Posterior vena cava (tissue), 2 donors: ENCODE measurements at regions not wholly inside any gene's neighbourhood (a gene's known extent, or its start where the extent isn't known, plus 50 kb on each side); places are given as distances from the start of the nearest gene placed in this dataset.
"Not testable (repeated sequence)": the region's sequence is repeated elsewhere in the genome, so short reads cannot be mapped to it uniquely, and the experiment has no call there.

Experiments used
- DNase-seq: peaks from one replicate; pipeline ENCODE4 v3.0.0-alpha.2; 2020; ENCODE audit warnings: low spot score
- intact Hi-C, 2 donors: fragments of 100-400 bp; cut with DNase I; formaldehyde crosslinking; loops; one replicate each; pipeline versions ENCODE4 v1.14.1 to v1.14.2; 2022 to 2023
- donor health status: DM: yes; HTN: yes; CAD: no.
- donor health status: DM: yes; HTN: yes; CAD: no.

- intact Hi-C loops = no loop called here
- DNase-seq = no peak
Observed at GRCh38 chr4:137800861-137801260, 268.6 kb upstream of the PCDH18 start.

GRCh38 chr4:137794764-137795254 lies 262.5 kb upstream of the PCDH18 start:
- intact Hi-C loops = loop anchor here in 1 of 2 donors (10.0 kb wide), 1 partner anchor 1370 kb away; no protein-coding TSS in a partner anchor
- DNase-seq = no peak

DNA sequence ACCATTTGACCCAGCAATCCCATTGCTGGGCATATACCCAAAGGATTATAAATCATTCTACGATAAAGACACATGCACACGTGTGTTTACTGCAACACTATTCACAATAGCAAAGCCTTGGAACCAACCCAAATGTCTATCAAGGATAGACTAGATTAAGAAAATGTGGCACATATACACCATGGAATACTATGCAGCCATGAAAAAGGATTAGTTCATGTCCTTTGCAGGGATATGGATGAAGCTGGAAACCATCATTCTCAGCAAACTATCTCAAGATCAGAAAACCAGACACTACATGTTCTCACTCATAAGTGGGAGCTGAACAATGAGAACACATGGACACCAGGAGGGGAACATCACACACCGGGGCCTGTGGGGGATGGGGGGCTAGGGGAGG lies 257.0 kb upstream of the PCDH18 start:
- DNase-seq, intact Hi-C loops: not testable (repeated sequence)

DNA sequence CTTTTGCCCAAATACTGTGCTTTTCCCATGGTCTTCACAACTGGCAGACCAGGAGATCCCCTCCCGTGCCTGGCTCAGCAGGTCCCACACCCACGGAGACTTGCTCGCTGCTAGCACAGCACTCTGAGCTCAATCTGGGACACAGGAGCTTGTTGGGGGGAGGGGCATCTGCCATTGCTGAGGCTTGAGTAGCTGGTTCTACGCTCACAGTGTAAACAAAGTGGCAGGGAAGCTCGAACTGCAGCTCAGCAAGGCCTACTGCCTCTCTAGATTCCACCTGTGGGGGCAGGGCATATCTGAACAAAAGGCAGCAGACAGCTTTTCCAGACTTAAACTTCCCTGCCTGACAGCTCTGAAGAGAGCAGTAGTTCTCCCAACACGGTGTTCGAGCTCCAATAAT lies 251.6 kb upstream of the PCDH18 start:
- intact Hi-C loops, DNase-seq: not testable (repeated sequence)

GRCh38 chr4:137775701-137776100 lies 243.4 kb upstream of the PCDH18 start:
- intact Hi-C loops = no loop called here

DNA sequence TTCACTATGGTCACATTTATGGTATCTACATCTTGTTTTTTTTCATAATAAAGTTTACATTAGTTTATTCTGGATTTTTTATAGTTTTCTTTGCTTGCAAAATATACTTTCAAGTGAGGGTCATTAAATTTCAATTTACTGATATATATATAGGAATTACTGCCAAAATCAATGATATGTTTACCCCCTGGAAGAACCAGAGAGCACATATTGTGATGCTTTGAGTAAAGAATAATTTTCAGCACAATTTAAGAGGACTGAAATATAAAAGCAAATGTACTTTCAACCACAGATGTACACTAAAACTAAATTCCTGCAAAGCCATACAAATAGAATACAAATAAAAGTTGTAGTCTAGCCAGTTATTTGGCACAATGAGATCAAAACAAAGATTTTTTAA lies 242.2 kb upstream of the PCDH18 start:
- intact Hi-C loops = no loop called here
- no peak for DNase-seq

More at GRCh38 chr4:137775701-137776100, 243.4 kb upstream of the PCDH18 start:
- no peak for DNase-seq

- no peak for DNase-seq
- intact Hi-C loops = no loop called here
Observed at GRCh38 chr4:137768881-137769280, 236.6 kb upstream of the PCDH18 start.

DNA sequence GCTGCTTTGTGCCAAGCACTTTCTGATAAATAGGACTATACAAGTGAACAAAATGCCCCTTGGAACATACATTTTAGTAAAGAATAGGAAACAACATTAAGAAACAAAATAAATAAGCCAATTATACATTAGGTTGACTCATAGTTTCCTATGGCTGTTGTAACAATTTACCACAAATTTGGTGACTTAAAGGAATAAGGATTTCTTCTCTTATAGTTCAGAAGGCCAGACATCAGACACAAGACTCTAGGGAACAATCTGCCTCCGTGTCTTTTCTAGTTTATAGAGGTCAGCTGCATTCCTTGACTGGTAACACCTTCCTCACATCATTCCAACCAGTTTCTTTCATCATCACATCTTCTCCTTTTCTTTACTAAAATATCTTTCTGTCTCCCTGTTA lies 235.9 kb upstream of the PCDH18 start:
- intact Hi-C loops = no loop called here

GRCh38 chr4:137762591-137762990 lies 230.3 kb upstream of the PCDH18 start:
- intact Hi-C loops = no loop called here
- DNase-seq = no peak

More for the DNA sequence above, 235.9 kb upstream of the PCDH18 start:
- no peak for DNase-seq

DNA sequence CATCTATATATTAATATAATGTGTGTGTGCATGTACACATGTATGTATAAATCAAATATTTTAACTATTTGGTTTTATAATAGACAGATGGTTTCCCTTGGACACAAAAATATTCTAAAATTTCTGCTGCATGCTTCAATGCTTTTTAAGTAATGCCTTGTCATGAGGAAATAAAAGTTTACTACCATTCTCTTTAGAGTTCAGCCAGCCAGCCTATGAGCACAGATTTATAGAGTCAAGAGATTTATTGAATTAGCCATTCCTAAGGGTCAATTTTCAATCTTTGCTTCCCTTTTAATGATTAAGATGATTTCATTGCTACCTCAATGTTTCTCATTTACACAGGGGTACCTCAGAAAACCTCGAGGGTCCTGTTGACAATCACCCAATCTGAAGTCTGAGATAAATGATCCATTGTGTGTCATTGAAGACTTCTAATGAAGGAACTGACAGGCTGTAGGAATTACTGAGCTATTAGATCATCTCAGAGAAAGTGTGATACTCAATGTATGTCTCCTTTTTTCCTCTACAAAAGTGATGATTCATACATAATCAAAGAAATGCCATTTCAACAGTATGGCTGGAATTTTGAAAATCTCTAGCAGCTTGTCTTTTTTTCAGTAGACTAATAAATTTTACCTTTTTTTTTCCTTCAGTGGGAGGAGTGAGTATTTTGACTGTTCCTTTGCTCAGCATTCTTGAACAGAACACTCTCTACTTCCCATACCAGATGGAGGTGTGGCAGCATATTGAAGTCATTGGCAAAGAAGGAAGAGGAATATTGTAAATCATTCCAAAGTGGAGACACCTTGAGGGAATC lies 222.6 kb upstream of the PCDH18 start:
- intact Hi-C loops = no loop called here
- DNase-seq = no peak

GRCh38 chr4:137749466-137749865 lies 217.2 kb upstream of the PCDH18 start:
- intact Hi-C loops = no loop called here
- DNase-seq = no peak

- intact Hi-C loops = no loop called here
- DNase-seq = no peak
Observed at GRCh38 chr4:137748616-137749015, 216.3 kb upstream of the PCDH18 start.

DNA sequence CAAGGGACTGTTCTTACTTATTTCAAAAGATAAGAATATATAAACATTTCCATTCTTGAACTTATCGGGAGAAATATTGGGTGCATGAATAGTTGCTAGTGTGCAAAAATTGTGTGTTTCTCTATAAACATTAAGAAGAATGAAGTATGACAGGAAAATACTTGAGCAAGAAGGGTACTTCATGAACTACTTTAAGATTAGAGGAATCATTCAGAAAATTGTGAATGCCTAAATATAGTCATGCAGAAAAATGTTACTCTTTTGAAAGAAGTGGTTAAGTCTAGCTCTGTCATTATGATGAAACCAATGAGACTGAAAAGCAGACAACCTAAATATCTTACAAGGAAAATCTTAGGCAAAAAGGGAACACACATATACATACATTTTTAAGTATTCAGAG lies 207.8 kb upstream of the PCDH18 start:
- DNase-seq = no peak
- intact Hi-C loops = no loop called here

GRCh38 chr4:137739391-137739790 lies 207.1 kb upstream of the PCDH18 start:
- DNase-seq = no peak
- intact Hi-C loops = no loop called here

GRCh38 chr4:137738375-137738990 lies 206.2 kb upstream of the PCDH18 start:
- DNase-seq = no peak
- intact Hi-C loops = no loop called here

GRCh38 chr4:137735561-137736104 lies 203.3 kb upstream of the PCDH18 start:
- DNase-seq = no peak
- intact Hi-C loops = no loop called here

DNA sequence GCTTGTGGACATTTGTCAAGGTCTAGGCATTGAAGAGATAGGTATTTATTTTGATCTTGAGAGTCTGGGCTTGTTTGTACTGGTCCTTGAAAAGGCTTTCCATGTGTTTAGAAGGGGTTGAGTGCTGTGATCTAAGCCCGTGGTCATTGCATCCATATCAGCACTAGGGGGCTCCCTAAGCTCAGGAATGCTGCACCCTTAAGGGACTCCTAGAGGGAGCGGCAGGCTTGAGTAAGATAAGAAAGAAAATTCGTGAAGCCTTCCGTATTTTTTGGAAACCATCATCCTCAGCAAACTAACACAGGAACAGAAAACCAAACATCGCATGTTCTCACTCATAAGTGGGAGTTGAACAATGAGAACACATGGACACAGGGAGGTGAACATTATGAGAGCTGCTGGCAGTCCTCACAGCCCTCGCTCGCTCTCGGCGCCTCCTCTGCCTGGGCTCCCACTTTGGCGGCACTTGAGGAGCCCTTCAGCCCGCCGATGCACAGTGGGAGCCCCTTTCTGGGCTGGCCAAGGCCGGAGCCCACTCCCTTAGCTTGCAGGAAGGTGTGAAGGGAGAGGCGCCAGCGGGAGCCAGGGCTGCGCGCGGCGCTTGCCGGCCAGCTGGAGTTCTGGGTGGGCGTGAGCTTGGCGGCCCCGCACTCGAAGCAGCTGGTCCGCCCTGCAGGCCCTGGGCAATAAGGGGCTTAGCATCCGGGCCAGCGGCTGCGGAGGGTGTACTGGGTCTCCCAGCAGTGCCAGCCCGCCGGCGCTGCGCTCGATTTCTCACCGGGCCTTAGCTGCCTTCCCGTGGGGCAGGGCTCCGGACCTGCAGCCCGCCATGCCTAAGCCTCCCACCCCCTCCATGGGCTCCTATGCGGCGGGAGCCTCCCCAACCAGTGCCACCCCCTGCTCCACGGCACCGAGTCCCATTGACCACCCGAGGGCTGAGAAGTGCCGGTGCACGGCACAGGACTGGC lies 201.2 kb upstream of the PCDH18 start:
- DNase-seq, intact Hi-C loops: not testable (repeated sequence)

GRCh38 chr4:137722910-137723309 lies 190.6 kb upstream of the PCDH18 start:
- intact Hi-C loops = no loop called here

GRCh38 chr4:137711502-137711901 lies 179.2 kb upstream of the PCDH18 start:
- intact Hi-C loops = no loop called here
- no peak for DNase-seq

More at GRCh38 chr4:137722910-137723309, 190.6 kb upstream of the PCDH18 start:
- DNase-seq = no peak
